NCI-H2171 treated with DMSO at 0.1 percent for 48 hours (cell line): ENCODE measurements at regions not wholly inside any gene's neighbourhood (a gene's known extent, or its start where the extent isn't known, plus 50 kb on each side); places are given as distances from the start of the nearest gene placed in this dataset.
"Not testable (repeated sequence)": the region's sequence is repeated elsewhere in the genome, so short reads cannot be mapped to it uniquely, and the experiment has no call there.

Experiments
- DNase-seq: peaks from one replicate; lab custom pipeline; 2025; lab: John Stamatoyannopoulos, UW

DNA sequence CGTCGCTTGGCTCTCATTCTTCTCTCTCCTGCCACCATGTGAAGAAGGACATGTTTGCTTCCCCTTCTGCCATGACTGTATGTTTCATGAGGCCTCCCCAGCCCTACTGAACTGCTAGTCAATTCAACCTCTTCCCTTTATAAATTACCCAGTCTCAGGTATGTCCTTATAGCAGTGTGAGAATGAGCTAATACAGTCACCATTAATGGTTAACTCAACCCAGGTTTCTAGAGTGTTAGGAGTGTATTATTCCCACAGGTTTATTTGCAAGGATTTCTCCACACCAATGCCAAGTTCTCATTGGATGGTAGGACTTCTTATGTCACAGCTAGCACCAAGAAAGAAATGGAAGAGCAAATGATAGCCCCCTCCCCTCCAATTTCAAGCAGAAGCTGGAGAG, 71.9 kb downstream of the DYNAP start:
- DNase-seq = no peak

DNA sequence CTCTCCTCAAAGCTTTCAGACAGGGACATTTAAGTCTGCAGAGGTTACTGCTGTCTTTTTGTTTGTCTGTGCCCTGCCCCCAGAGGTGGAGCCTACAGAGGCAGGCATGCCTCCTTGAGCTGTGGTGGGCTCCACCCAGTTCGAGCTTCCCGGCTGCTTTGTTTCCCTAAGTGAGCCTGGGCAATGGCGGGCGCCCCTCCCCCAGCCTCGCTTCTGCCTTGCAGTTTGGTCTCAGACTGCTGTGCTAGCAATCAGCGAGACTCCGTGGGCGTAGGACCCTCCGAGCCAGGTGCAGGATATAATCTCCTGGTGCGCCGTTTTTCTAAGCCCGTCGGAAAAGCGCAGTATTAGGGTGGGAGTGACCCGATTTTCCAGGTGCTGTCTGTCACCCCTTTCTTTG, 78.7 kb downstream of the DYNAP start:
- not testable (repeated sequence) for DNase-seq

DNA sequence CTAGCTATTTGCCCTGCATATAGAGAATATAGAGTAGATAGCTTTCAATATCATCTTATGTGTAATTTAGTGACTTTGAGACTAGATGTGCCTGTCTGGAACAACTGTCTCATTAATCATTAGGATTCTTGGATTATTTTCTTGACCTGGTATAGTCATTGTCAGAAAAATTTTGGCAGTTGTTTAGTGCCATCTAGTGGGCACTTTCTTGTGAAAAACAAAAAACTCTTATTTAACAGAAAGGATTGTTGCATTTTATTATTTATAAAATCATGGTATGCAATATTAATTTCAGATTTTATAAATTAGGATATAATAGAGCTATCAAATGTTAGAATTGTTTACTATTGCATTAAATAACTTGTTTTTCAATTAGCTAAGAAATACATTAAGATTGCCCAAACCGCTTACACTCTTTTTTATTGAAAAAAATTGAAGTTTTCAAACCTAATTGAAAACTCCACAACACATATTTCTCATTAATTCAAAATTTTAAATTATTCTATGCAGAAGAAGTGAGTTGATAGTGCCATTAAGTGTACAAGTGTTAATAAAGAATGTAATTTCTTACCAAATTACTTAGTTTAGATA, 80.3 kb downstream of the DYNAP start:
- DNase-seq = peak; percentile 25

DNA sequence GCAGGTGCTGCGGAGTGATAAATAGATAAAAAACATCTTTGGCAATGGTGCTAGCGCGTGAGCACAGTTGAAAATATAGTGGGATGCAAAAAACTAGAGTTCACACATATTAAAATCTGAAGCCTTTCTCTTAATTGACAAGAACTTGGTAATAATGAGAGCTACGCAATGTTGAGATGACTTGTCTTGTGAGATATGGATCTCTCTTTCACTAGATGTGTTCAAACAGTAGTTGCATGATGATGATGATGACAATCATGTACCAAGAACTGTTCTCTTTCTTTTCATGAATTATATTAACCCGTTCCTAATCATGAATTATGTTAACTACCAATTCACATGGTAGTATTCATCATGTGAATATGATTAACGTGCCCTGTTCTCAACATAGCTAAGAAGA, 81.1 kb downstream of the DYNAP start:
- no peak for DNase-seq

DNA sequence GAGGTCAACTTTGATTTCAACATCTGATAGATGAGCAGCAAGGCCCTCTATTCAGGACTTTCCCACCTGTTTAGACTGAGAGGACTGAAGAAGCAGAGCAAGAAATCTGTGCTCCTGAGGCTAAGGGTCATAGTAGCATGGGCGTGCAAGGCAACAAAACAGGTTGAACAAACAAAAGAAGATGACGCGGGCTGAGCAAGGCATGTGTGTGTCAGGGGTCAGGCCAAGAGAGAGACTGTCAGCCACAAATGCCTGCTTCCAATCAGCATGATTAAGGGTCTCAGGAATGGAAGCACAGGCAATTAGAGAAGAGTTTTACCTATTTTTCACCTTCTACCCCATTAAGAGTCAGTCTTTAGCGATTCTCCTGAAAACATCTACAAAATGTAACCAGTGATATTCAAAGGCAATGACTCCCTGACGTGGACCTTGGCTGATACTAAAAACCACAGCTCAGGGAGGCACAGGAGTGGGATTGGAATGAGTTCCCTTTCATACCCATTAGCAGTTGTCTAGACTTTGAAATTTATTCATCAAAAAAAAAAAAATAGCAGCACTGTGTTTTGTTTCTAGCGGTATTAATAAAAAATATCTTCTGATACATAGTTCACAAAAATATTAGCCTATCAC, 81.9 kb downstream of the DYNAP start:
- DNase-seq = no peak

DNA sequence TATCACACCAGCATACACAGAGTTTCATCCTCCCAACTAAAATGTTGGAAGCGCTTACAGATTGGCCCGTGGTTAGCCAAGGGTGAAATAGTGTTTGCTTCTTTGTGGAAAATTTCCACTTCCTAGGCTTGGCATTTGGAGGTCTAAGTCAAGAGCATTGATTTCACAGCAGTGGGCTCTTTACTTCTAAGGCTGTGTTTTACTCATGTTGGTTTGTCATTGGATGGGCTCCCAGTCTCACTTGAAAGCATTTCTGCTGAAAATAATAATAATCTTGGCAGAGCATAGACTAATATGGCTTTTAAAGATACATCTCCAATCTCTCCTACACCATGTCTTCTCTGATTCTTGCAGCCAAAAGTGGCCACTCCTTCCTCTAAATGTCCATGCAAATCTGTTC, 82.9 kb downstream of the DYNAP start:
- no peak for DNase-seq

DNA sequence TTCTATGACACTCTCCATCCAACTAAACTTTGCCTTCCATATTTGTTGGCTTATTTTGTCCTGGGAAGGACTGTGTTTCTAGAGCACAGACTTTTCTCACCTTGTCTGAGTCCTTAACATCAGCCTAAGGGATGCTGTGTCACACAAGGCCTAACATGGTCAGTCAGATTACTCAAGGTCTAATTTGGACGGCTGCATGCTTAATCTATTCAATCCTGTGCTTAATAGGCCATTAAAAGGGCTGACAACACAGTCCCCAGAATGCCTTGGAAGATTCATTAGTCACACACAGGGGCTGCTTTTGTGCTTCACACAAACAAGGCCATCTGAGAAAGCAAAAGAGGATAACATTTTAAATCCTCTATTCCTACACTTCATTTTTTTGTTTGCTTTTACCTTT, 84.0 kb downstream of the DYNAP start:
- no peak for DNase-seq

DNA sequence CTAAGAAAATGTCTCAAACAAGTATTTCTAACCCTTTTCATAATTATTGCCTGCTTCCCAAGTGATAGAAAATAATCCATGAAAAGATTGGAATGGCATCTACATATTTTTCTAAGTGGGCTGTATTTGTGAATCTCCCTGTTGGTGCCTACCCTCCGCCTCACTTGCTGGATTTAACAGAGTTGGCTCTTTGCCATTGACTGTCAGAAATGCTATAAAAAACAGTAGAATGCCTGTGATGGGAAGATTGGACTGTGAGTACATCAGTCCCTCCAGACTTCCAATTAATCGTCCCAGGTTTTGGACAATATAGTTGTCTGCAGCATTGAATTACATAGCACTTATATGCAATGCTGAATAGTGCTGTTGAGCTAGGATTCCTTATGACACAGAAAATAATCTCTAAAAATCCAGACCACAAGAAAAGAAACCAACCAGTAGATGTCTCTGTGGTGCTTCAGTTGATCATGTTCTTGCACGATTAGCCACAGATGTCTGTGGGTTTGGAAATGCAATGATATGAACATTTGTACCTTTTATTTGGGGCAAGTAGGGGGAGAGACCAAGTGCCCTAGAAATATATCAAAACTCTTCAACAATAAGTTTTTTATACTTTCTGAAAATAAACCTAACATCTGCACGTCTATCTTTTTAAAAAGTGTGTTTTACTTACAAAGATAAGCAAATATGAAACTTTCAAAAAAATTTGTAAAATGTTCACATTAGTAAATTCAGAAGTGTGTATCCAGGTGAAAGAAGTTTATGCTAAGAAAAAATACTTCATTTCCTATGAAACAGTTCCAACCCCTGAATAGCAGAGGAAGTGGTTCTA, 88.5 kb downstream of the DYNAP start:
- DNase-seq = peak; percentile 61

DNA sequence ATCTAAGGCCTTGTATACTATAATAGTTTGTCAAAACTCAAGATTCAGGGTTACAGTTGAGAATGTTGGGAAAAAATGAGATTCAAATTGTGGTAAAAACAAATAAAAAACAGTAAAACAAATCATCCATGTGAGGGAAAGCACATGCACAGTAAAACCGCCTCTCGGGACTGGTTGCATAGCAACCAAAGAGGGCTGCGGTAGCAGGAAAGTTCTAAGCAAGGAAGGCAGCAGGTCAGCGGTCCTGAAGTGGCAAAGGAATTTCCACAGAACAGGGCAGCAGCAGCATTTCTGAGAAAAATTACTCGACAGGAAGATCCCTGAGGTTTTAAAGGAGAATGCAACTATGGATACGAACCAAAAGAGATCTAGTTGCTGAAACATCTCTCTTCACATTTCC, 93.7 kb downstream of the DYNAP start:
- no peak for DNase-seq

DNA sequence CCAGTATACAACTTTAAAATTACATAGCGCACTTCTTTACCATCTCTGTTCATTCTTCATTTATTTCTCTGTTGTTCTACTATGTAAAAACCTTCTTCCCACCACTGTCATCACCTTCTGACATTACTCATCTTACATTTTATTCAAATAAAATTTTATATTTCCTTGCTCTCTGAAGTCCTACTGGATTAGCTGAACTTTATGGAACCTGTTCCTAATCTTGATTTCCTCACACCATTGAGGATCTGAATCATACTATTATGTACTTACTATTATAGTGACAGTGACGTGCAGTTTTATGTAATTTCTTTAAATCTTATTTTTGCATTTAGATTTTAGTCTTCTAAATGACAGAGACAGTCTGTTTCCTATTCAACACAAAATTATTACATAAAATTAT, 98.3 kb downstream of the DYNAP start:
- DNase-seq = no peak

DNA sequence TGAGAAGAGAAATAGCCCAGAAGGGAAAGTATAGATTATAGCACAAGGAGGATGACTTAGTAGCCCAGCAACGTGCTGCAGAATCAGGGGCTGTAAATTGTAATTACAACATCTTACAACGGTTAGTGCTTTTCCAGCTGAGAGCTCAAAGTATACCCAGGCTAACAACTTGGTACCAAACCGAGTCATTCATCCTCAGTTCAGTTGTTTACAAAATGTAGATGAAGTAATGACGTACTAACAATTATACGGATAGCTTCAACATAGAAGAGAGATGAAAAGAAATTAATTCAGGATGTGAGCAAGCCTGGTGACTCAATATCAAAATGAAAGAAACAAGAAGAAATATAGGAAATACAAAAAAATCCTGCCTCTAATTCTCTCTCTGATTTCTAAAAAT, 99.2 kb downstream of the DYNAP start:
- DNase-seq = no peak

DNA sequence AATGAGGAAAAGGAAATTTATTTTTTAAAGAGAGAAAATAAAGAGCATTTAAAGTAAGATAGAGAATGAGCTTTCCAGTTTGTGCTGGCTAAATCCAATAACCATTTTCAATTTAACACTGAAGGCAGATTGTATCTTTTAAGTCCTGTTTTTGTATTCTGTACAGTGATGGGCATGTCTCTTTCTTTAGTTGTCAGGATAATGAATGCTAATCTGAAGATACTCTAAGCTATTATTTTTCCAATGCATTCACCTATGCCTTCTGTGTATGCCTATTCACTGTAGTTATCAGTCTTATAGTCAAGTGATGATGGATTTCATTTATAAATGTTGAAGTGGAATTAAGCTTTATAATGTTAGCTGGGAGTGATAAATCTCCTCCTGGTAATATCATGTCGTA, 101.4 kb downstream of the DYNAP start:
- DNase-seq = no peak

DNA sequence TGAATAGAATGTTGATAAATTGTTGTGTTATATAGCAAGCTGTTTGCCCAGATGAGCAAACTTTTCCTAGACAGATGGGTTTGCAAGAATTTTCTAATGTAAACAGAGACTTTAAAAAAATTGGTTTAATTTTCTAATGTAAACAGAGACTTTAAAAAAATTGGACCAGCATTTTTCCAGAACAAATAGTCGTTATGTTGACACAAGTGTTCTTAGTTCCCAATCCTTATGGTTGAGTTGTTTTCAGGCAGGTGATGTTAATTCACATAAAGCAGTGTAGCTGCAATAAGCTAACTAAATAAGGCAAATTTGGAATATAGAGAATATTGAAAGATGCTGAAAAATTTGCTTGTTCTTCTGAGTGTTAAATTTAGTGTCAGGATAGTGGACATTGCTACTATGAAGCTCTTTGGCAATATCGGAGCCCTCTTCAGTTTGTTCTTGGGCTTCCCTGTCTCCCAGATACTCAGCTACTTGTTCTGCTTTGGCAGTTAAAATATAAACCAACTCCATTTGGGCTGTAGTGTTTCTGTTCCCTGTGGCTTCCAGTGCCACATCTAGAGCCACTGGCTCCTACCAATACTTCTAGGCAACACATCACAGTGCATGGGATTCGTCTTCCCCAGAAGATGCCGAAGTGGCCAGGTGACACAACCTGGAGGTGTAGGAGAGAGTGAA, 105.7 kb downstream of the DYNAP start:
- DNase-seq = no peak

DNA sequence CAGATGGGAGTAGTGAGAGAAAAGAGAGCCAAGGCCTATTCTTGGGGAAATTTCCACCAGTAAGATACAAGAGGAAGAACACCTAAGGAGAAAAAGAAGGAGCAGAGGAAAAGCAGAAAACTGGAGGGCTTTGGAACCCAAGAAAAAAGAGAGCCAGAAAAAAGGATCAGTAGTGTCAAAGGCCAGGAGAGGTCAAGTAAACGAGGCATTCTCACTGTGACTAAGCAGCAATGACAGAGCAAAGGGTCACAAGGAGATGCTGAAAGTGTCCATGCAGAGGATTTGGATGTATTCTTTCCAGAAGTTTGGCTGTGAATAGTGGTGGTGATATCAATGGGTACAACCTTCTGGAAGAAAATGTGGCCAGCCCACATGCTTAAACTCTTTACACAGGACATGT, 109.5 kb downstream of the DYNAP start:
- no peak for DNase-seq

DNA sequence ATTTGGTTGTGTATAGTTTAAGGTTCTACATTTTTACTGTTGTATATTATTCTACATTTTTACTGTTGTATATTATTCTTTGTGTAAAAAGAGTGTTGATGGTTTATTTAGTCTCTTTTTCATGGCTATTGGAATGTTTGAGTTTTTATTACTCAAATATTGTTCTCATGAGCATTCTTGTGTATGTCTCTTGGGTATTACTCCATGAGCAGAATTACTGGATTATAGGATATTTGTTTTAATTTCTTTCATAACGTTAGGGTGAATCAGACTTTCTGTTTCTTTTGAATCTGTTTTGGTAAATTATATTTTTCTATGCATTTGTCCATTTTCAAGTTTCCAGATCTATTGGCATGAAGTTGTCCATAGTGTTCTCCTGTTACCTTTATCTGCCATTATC, 111.6 kb downstream of the DYNAP start:
- DNase-seq = no peak

DNA sequence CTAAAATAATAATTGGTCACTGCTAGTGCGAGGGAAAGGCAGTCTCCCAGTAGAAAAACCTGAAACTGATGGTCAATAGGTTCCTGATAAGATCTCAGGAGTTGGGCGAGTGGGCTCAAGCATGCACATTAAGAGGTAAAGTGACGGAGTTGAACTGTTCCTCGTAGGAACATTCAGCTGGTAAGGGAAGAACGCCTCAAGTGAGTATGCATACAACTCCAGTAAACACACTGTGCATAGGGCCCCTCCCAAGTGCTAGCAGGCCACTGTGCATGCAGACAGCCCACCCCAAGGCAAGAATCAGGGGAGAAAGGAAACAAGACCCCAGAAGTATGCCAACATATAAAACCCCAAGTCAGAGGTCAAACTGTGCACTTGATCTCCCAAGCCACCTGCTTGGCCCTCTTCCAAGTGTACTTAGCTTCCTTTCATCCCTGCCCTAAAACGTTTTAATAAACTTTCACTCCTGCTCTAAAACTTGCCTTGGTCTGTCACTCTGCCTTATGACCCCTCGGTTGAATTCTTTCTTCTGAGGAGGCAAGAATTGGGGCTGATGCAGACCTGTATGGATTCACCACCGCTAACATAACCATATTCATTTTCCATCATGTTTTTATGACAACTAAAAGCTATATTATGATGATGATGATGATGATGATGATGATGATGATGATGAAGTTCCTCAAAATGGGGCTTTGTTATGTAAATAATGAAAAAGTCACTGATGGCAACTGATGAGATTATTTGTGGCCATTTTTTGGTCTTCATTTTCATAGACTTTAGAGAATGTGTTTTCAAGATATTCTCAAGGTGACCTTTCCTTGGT, 118.0 kb upstream of the RAB27B start:
- DNase-seq = no peak

DNA sequence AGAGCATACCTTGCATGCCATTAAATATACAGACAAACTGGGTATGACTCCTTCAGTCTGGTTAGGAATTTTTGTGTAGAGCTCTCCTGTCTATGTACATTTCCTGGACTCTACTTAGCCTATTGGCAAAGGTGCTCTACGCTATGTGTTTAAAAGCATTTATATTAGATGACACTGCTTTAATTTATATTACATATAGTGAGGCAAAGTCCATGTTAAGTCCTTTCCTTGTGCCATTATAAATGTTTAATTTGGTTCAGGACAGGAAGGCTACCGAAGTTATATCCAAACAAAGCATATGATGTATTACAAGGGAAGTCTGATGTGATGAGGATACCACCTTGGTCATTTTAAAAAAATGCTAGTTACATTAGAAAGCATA, 117.4 kb upstream of the RAB27B start:
- DNase-seq = no peak

DNA sequence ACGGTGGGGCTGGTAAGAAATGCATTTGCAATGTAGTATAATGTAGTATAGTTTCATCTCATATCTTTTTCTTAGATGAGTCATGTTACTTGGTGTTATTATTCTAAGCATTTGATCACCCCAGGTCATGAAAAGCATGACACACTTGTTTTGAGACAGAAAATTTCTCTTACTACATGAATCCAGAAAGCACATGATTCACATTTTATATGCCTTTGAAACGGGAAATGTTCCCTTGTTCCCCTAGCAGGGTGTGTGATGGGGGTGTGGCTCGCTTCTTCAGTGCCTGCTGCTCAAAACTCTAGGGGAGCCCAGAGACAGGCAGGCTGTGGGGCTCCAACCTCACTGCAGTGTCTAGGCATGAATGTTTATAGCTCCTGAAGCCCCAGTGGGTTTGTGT, 116.0 kb upstream of the RAB27B start:
- DNase-seq = no peak

DNA sequence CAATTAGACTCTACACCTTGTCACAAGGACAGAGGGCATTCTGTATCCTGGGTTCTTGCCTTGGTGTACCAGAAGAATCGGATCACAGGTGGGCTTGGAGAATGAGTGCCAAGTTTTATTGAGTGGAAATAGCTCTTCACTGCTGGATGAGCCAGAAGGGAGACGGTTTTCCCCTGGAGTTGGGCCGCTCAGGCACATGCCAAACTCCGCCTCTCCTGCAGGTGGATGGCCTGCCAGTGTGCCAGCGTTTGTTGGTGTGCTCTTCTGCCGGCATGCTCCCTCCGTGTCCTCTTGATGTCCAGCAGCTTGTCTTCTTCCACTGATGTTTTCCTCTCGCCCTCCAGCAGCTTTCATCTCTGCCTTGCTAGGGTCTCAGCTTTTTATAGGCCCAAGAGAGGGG, 115.5 kb upstream of the RAB27B start:
- DNase-seq = no peak

DNA sequence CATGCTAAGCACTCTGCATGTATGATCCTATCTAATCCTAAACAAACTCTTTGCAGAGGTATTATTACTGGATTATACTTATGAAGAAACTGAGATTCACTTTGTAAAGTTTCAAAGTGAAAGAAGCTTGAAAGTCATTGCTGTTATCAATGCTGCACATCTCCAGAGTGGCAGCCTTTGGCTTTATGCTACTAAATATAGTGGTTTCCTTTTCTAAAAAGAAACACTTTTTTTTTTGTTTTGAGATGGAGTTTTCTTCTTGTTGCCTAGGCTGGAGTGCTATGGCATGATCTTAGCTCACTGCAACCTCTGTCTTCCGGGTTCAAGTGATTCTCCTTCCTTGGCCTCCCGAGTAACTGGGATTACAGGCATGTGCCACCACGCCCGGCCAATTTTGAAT, 114.9 kb upstream of the RAB27B start:
- DNase-seq = no peak

DNA sequence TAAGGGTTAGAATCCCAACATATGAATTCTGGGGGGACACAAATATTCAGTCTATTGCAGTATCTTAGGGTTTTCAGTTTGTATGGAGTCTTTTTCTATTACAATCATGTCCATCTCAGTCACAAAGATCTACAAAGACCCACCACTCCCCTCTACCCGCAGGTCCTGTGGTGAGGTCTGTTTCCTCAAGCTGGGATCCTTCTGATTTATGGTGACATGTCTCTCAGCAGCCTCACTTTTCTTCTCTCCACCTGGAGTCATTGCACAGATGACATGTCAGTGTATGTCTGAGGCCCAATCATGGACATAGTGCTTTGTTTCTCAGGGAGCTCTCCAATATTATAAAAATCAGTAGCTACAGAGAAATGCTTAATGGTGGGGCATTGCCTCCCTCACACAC, 113.4 kb upstream of the RAB27B start:
- no peak for DNase-seq

DNA sequence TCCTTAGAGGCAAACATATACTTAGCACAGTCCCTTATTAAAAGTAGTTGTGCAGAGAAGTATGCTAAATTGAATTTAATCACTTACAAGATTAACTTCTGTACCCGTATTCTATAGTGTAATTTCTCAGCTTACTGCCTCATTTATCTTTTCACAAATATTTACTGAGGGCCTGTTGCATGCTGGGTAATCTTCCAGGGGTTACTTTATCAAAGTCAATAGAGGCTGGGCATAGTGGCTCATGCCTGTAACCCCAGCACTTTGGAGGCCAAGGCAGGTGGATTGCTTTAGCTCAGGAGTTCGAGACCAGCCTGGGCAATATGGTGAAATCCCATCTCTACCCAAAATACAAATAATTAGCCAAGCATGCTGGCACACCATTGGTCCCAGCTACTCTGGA, 111.7 kb upstream of the RAB27B start:
- DNase-seq = no peak
